K562 (cell line): ENCODE measurements at regions not wholly inside any gene's neighbourhood (a gene's known extent, or its start where the extent isn't known, plus 50 kb on each side); places are given as distances from the start of the nearest gene placed in this dataset.

Experiments used
- DIDO1 ChIP-seq: fragments of 450-650 bp; IDR thresholded peaks from 2 replicates; pipeline ENCODE4 v1.6.1; 2016; ENCODE audit warnings: low read depth, missing biosample characterization, missing genetic modification characterization
- ETV6 ChIP-seq, 3 experiments: fragments of 150-350 bp in 1 of 3; sonication (generic) in 1 of 3; formaldehyde crosslinking in 1 of 3; IDR thresholded peaks; 2 replicates each; pipeline versions ENCODE4 v1.6.1 to v1.8.0; 2014 to 2022; ENCODE audit warnings: borderline replicate concordance in 2 of 3, low read depth in 2 of 3, antibody characterized with exemption in 1 of 3, low read length in 1 of 3, mild to moderate bottlenecking in 1 of 3, missing genetic modification reagents in 1 of 3
- JUNB ChIP-seq: fragments of 450-650 bp; formaldehyde crosslinking; conservative IDR thresholded peaks from 2 replicates; pipeline ENCODE4 v1.4.0; 2020; ENCODE audit warnings: mild to moderate bottlenecking
- MCM2 ChIP-seq: fragments of 450-650 bp; IDR thresholded peaks from 2 replicates; pipeline ENCODE4 v1.6.1; 2017; ENCODE audit warnings: low read depth, mild to moderate bottlenecking
- MGA ChIP-seq: fragments of 450-650 bp; IDR thresholded peaks from 2 replicates; pipeline ENCODE4 v1.6.1; 2016; ENCODE audit warnings: mild to moderate bottlenecking, moderate library complexity
- NCOA2 ChIP-seq, 2 experiments: fragments of 450-650 bp; IDR thresholded peaks; 2 replicates each; pipeline ENCODE4 v1.6.1; 2018; ENCODE audit warnings: mild to moderate bottlenecking in 2 of 2, moderate library complexity in 1 of 2; ENCODE audit not compliant: partially characterized antibody in 2 of 2

GRCh38 chr1:214918745-214919144 is 163.8 kb upstream of the KCNK2 start (continued):
- no peak for TF ChIP-seq MGA
- TF ChIP-seq MCM2 = no peak
- no peak for TF ChIP-seq JUNB (CRISPR knock-in tag)
- TF ChIP-seq DIDO1 (tag) = no peak
- no peak for TF ChIP-seq NCOA2 (IDR thresholded peaks at IDR 0.05; ENCODE audit: partially characterized antibody in 2 of 2)
- no peak for TF ChIP-seq ETV6 (IDR thresholded peaks at IDR 0.05; ENCODE audit: borderline replicate concordance in 1 of 2, low read depth in 2 of 2, low read length in 1 of 2)
- TF ChIP-seq ETV6 (CRISPR knock-in tag; IDR thresholded peaks at IDR 0.05; ENCODE audit: borderline replicate concordance) = no peak
- TF ChIP-seq, all 486 proteins: peak for 0
